DMS153 (cell line): ENCODE measurements at regions not wholly inside any gene's neighbourhood (a gene's known extent, or its start where the extent isn't known, plus 50 kb on each side); places are given as distances from the start of the nearest gene placed in this dataset.
A peak's percentile ranks its signal among the peaks of the same experiment; 100 is the strongest.

Source experiments
- DNase-seq: peaks from one replicate; lab custom pipeline; 2025; lab: John Stamatoyannopoulos, UW

- DNase-seq: no peak
These were observed 54.6 kb downstream of the ZFP36L2 start for GRCh38 chr2:43171789-43172188.

DNA sequence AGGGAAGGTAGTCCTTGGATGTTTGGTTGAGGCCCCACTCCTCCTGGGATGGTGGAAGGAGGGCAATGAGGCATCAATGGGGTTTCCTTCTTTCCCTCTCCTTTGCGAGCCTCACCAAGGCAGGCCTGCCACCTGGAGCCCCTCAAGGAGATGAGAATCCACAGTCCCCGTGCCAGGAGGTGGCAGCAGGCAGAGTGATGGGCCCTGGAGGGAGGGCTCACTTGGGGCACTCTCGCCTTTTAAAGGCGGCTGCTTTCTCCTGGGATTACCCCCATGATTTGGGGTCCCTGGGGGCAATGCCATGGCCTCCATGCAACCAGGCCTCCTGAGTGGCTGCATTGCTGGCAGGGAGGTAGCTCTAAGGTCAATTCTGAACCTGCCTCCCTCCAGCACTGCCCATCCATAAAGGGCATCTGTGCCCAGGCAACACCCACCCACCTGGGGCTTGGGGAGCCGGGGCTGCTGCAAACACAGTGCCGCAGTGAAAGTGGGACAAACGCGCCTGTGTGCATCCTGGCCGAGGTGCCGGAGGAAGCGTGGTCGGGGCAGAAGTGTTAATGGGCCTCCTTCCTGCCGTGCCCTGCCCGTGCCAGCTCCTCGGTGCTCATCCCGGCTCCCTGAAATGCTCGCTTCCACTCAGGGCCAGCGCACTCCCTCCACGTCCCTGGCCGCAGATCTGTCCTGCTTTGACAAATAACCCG is 55.9 kb downstream of the ZFP36L2 start:
- no peak for DNase-seq

GRCh38 chr2:43169987-43170386 is 56.4 kb downstream of the ZFP36L2 start:
- no peak for DNase-seq

DNA sequence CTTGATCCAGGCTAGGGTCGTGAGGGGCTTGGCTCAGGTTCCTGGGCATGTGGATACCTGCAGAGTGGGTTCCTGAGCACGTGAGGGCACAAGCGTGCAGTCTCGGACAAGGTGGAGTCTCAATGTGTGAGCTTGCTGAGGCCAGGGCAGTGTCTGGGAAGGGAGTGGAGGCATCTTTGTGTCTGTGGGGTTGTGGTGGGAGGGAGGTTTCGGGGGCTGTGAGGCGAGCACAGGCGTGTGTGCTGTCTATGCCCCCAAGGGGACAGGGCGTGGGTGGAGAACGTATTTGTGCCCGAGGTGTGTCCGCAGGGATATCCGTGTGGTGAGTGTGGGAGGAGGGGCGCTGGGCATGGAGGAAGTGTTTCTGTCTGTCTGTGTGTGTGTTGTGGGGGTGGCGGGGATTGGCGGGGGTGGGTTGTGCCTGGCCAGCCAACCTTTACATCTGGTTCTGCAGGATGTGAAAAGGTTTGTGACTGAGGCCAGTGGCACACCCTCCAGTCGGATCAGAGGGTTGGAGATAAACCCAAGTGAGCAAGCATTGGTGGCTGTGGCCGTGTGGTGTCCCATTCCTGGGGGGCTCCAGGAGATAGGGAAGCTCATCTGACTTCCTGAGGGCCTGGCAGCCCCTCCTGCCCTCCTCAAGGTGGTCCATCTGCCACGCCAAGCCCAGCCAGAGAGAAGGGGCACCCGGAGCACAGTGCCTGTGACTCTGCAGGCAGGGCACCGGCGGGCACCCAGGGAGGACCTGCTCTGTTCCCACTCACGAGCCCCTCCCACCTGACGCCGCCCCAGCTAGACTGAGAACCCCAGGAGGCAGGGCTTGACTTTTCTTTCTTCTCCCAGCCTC is 57.1 kb downstream of the ZFP36L2 start:
- peak; percentile 8 for DNase-seq

GRCh38 chr2:43168016-43168369 is 58.4 kb downstream of the ZFP36L2 start:
- no peak for DNase-seq

- DNase-seq: no peak
These were observed 60.9 kb downstream of the ZFP36L2 start for GRCh38 chr2:43165378-43166069.

- DNase-seq: no peak
These were observed 61.7 kb downstream of the ZFP36L2 start for GRCh38 chr2:43164686-43165085.

DNA sequence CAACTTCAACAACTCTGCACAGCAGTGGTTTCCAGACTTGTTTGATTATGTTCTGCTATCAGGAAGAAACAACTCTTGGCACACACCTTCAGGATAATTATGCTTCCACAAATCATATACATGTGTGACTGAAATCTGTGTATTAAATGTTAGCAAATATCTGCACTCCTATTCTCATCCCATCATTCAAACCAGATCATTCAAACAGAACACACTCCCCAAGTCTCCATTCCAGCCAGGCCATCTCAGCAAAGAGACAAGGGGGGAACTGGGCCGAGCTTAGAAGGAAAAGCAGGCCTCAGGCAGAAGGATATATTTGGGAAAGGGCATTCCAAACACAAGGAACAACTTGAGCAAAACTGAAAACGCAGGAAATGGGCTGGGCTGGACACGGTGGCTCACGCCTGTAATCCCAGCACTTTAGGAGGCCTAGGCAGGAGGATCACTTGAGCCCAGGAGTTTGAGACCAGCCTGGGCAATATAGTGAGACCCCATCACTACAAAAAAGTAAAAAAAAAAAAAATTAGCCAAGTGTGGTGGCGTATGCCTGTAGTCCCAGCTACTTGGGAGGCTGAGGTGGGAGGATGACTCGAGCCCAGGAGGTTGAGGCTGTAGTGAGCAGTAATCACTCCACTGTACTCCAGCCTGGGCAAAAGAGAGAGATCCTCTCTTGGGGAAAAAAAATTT is 62.7 kb downstream of the ZFP36L2 start:
- DNase-seq: no peak

DNA sequence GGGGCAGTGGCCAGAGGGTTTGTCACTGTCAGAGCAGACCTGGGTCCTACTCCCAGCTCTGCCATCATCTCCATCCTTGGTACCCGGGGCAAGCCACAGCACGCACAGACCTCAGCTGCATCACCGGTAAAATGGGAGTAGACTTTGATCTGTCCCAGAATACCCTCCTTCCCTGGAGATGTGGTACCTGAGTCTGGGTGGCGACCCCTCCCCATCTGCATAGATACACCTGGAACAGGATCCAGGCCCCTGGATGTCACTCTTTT is 64.0 kb downstream of the ZFP36L2 start:
- DNase-seq: no peak

DNA sequence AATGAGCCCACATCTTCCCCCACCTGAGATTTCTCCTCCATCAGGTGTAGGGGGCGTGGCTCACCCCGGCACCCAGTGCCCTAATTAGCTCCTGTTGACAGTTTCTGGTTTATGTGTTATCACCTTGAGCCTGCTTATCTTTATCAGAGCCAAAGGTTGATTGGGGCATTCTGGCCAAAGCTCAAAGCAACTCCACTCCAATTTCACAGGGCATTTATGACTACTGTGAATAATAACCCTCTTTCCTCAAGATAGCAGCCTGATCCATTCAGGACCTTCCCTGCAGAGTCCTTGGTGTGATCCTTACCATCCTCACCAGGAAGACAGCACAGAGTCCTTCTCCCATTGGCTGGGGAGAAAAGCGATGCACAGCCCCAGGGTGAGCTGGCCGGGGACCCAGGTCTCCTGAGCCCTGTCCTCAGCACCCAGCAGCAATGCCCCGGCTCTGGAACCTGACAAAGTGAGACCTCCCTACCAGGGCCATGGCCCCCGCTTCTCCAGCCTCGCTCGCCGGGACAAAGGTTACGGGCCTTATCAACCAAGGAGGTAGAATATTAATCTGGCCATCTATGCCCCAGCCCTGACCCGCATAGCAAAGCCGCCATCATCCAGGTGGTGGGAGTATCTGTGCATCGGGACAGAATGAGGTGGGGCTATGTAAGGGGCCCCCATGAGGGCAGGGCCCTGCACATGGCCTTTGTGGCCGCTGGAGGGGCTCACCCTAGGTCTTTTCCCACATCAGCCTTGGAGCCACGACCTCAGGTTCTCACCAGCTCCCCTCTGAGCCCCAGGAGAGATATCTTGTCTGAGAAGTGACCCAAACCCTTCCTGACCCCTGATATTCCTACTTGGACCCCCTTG is 64.5 kb downstream of the ZFP36L2 start:
- no peak for DNase-seq

- no peak for DNase-seq
These were observed 65.6 kb downstream of the ZFP36L2 start for GRCh38 chr2:43160778-43161177.

- no peak for DNase-seq
These were observed 66.6 kb downstream of the ZFP36L2 start for GRCh38 chr2:43159797-43160196.

GRCh38 chr2:43158259-43158880 is 68.0 kb downstream of the ZFP36L2 start:
- peak; percentile 17 for DNase-seq

DNA sequence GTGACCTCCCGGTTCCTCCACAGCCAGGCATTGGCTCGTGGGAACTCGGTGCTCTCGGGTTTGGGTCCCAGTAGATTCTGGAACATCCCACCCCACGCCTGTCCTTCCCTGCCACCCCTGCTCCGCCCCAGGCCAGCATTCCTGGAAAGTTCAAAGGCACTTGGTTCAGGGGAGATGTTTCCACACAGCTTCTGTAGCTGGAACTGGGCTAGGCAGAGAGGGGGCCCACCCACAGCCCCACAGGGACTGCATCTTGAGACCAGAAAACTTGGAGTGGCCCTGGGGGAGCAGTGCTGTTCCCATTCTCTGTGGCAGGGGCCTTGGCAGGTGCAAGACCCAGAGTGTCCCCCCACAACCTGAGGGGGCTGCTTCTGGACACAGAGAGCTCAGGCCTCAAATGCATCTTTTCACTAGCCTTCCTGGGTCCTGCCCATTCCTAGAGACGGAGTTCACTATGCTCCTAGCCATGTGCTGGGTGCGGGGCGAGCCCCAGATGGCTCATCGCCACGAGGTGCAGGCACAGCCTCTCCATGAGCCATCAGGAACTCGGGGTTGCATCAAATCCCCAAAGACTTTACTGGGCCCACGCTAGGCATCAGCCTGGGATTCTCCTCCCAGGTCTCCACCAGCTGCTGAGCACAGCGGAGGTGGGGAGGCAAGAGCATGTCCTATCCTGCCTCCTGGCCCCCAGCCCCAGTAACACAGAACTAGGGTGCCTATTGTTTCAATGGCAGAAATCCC is 68.7 kb downstream of the ZFP36L2 start:
- DNase-seq: no peak

DNA sequence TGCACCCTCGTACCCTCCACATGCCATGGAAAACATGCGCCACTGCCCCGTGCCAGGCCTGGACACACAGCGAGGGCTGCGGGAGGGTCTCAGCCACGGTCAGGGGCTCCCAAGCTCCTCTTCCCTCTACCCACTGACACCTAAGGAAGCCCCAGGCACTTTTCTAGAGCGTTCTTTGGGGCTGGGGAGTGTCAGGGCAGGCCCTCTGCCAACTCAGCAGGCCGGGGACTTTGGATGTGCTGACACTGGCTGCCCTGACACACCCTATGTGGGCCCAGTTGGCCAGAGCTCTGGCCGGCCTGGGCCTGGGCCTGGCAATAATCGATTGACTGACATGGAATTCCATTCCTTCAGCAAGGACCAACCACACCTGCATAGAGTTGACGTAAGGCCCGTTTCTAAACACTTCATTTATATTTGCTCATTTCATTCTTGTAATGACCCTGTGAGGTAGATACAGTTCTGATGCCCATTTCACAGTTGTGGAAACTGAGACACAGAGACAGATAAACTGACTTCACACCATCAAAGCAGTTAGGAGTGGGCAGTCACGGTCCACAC is 70.5 kb downstream of the ZFP36L2 start:
- DNase-seq: no peak

DNA sequence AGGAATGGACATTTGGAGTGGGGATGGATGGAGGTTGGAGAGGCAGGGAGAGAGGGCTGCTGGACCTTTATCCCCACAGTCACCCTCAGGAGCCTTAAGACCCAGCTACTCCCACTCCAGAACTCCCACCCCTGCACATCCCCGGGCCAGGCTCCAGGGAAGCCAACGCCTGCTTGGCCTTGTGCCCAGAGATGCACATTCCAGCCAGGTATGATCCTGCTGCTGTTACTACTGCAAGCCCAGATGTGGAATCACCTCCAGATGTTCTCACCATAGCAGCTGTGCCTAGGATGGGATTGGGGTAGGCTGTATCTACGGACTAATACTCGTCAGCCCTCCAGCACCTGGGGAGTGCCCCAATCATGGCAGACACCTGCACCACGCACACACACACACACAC is 71.7 kb downstream of the ZFP36L2 start:
- DNase-seq: peak; percentile 12

DNA sequence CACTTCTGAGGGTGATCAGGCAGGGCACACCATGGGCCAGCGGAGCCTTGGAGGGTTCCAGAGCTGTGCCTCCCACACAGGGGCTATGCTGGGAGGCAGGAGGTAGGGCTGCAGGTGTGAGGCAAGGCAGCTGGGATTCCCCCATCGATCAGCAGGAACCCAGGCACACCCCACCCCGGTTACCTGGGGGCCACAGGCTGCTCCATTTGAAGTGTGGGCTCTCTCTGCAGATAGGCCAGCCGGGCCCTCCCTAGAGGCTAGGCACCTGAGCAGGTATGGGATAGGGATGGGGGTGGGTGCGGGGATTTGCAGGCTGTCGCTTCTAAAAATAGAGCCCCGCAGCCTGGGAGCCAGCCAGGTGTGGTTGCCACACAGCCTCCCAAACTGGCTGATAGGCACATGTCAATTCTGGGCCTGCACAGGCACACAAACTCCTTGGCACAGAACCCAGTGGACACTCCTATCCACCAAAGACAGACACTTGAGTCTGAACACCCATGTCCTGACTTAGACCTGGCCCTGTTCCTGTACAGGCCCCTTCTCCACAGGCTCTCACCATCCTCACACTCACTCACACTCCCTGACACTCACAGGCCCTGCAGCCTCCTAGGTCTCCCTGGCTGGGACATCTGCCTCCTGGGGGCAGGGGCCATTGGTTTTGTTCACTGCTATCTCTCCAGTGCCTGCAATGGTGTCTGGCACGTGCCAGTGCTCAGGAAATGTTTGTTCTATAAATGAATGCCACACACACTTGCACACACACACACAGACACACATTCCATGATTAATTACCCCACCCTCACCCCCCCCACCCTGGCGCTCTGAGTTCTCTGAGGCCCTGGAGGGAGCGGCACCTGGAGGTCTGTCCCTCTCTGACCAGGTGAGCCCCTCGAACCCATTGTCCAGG is 73.4 kb downstream of the ZFP36L2 start:
- no peak for DNase-seq

GRCh38 chr2:43152186-43152585 is 74.2 kb downstream of the ZFP36L2 start:
- DNase-seq: peak; percentile 68

DNA sequence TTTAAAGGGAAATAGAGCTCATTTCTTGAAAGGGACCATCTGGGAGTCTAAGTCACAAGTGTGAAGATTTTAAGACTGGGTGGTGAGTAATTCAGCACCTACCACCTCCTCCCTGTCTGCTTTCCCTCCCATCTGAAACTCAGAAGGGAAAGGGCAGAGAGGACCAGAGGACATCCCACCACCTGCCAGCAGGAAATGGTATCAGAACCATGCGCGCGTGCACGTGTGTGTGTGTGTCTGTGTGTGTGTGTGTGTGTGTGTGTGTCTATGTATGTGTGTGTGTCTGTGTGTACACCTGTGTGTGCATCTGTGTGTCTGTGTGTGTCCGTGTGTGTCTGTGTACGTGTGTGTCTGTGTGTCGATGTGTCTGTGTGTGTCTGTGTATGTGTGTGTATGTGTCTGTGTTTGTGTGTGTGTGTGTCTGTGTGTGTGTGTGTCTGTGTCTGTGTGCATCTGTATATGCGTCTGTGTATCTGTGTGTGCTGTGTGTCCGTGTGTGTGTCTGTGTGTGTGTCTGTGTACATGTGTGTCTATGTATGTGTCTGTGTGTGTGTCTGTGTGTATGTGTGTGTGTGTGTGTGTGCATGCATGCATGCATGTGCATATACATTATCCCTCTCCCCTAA is 76.8 kb downstream of the ZFP36L2 start:
- DNase-seq: no peak
